Stimulated activated CD4-positive, alpha-beta T cell treated with anti-CD3 and anti-CD28 coated beads, TNF-alpha, amount 100 ng/mL, for 48 hours (primary cell): ENCODE measurements at regions not wholly inside any gene's neighbourhood (a gene's known extent, or its start where the extent isn't known, plus 50 kb on each side); places are given as distances from the start of the nearest gene placed in this dataset.
A peak's percentile ranks its signal among the peaks of the same experiment; 100 is the strongest.
"Not testable (repeated sequence)": the region's sequence is repeated elsewhere in the genome, so short reads cannot be mapped to it uniquely, and the experiment has no call there.

ENCODE experiments used
- DNase-seq, 3 donors: peaks; one replicate each; pipeline ENCODE4 v3.0.0-alpha.2; 2020; ENCODE audit warnings: low read depth in 3 of 3

GRCh38 chr14:37842106-37842505 lies 246.7 kb downstream of the TTC6 start:
- no peak for DNase-seq

DNA sequence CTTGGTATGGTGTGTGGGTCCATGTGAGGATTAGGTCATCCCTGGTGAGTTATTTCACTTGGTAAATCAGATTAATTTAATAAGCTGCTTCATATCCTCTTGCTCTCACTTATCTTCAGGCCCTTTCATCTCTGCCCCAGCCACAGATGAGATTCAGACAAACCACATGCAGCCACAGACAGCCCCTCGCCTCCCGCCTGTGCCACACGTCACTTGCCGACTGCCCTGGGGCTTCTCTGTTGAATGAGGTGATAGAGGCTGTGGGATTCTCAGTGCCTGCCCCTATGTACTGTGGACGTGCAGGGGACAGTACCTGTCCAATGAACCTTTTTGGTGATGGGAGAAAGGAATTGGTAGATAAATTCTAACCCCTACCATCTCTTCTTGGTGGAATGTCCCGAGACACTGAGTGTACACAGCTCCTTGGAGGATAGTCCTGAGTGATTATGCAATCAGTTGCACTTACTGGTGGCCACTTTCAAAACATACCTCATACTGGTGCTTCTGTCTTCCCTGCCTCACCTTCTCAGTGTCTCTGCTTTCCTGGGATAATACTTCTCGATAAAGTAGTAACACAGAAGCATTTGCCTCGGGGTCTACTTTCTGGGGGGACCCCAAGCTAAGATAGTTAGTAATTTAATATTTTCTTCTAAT lies 248.7 kb downstream of the TTC6 start:
- DNase-seq = no peak

GRCh38 chr14:37844614-37845013 lies 249.2 kb downstream of the TTC6 start:
- DNase-seq = no peak

- no peak for DNase-seq
Observed at GRCh38 chr14:37848985-37849621, 253.7 kb downstream of the TTC6 start.

DNA sequence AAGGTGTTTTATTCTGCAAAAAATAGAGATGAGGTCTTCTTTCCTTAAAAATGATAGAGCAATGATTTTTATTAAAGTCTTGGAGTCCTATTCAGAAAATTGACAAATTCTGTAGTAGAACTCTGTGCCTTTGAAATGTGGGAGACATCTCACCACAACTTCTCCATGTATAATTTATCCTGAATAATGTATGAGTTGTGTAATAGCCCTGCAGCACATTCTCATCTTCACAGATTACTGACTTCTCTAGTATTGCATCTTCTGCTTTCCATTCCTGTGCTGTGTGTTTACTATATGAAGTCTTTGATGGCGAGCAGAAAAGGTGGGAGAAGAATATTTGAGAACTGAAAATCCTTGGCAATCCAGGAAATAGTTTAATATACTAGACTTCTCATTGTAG lies 255.6 kb downstream of the TTC6 start:
- DNase-seq = no peak

GRCh38 chr14:37855871-37856270 lies 260.4 kb downstream of the TTC6 start:
- DNase-seq = no peak

DNA sequence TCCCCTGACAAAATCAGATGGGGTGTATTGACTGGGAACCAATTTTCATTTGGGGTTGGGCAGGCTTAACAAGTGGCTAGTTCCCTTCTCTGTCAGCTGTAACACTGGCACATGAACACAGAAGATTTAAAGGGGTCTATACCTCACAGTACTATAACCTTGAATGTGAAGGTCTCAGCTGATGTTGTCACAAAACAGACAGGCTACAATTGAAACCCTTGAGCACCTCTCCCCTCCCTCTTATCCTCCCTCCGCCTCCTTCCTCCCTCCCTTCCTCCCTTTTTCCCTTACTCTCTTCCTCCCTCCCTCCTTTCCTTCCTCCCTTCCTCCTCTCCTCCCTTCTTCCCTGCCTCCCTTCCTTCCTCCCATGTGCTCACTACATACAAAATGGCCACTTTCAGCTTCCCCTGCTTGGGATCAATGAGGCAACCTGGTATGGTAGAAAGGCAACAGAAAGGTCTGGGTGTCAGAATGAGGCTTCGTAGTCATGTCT lies 262.4 kb downstream of the TTC6 start:
- DNase-seq = no peak

GRCh38 chr14:37858733-37859132 lies 263.3 kb downstream of the TTC6 start:
- no peak for DNase-seq

- no peak for DNase-seq
Observed at GRCh38 chr14:37859177-37859576, 263.7 kb downstream of the TTC6 start.

DNA sequence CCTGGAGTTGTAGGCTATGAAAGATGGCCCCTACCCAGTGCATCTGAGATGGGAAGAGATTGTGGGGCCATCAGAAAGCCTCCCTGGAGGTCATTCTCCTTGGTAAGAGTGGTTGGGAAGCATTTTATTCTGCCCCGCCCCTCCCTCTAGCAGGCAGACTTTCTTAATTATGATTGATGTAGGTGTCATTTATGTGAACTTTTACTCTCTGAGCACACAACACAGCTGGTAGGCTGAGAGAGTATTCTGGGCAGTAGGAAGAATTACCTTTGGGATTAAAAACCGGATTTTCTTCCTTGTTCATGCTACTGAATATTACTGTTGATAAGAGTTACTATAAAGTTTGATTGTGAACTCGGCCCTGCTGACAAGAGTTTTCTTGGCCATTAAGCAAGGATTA lies 266.8 kb downstream of the TTC6 start:
- DNase-seq = no peak

DNA sequence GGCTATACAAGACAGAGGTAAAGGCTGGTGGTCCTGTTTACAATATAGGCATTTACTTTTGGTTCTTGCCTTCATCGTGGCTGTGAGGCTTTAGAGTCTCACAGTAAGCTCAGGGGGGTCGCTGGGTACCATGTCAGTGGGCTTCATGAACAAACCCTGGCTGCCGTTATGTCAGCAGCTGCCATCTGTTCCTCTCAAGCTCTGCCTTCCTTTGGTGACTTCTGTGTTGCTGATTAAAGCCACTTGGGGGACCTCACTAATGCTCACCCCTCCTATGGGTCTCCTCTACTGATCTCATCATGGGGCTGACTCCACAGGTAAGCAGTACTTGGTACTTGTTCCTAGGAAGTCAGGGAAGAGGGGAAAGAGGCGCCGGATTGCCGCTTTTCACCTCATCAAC lies 268.7 kb downstream of the TTC6 start:
- DNase-seq = no peak

DNA sequence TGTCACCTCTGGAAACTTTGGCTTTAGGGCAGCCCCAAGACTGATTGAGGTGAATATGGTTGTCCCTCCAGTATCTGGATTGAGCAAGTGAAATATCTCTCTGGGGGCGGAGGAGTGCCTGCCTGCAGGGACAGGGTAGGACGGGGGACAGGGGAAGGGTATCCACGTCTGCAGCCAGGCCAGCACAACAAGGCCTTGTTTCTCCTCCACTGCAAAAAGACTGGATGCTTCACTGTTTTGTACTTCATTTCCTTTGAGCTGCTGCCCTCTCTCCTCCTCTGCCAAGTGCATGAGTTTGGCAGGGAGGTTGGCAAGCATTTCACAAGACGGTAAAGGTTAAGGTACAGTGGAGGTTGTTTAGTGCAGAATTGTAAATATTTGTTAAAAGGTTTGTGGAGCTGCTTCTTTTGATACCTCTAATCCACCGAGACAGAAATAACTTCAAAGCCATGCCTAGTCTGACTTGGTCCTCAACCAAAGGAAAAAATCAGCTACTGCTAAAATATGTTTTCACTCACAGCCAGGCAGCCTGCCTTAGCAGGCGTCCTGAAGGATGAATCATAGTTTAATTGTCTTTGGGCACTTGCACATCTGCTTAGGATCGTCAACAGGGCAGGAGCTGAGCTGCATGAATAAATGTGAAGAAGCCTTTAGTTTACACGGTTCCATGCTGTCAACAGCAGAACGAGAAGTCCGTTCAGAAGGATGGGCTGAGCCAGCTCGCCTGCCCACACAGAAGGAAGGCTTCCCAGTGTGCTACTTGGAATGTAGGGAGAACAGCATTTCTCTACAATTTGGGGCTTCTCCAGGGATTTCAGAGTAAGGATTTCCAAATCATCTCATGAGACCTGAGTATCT lies 269.7 kb downstream of the TTC6 start:
- DNase-seq = no peak

GRCh38 chr14:37865719-37866549 lies 270.5 kb downstream of the TTC6 start:
- no peak for DNase-seq

- no peak for DNase-seq
Observed at GRCh38 chr14:37869633-37870032, 274.2 kb downstream of the TTC6 start.

GRCh38 chr14:37870170-37870569 lies 274.7 kb downstream of the TTC6 start:
- no peak for DNase-seq

- DNase-seq = no peak
Observed at GRCh38 chr14:37870632-37871346, 275.4 kb downstream of the TTC6 start.

DNA sequence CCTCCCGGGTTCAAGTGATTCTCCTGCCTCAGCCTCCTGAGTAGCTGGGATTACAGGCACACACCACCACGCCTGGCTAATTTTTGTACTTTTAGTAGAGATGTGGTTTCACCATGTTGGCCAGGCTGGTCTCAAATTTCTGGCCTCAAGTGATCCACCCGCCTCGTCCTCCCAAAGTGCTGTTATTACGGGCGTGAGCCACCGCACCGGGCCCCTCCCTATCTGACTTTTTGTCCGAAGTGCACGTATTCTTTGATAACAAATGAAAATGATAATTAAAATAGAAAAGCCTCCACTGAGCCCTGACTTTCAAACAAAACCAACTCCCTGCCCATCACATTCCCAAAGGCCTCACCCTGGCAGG lies 278.6 kb downstream of the TTC6 start:
- DNase-seq = not testable (repeated sequence)

DNA sequence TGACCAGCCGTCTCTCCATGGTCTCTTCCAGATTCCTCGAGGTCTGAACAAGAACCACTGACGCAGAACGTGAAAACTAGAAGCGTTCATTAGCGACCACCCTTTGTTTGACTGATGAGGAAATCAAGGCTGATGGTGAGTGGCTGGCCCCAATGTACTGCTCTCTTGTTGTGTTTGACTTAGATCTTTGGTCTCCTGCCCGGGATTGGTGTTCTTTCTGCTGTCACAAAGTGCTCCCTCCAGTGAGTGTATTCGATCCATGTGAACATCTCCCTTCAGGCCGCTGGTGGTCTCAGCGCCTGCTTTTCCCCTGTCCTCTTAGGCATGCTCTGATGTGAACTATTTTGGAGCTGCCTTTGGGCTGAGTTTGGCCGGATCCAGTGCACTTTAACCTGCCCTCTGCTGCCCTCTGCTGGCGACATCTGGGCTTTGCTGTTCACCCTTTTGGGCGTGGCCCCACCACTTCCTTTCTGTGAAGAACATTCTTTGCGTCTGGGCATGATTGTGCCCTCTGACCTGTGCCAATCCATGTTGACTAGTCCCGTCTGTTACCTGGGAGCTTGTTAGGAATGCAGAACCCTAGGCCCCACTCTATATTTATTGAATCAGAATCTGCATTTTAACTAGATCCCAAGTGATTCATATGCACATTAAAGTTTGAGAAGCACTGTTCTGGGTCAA lies 279.1 kb downstream of the TTC6 start:
- peak; percentile 54 to 73 (median 70) for DNase-seq

- no peak for DNase-seq
Observed at GRCh38 chr14:37888234-37888633, 292.8 kb downstream of the TTC6 start.

- DNase-seq = no peak
Observed at GRCh38 chr14:37889087-37889486, 293.7 kb downstream of the TTC6 start.

DNA sequence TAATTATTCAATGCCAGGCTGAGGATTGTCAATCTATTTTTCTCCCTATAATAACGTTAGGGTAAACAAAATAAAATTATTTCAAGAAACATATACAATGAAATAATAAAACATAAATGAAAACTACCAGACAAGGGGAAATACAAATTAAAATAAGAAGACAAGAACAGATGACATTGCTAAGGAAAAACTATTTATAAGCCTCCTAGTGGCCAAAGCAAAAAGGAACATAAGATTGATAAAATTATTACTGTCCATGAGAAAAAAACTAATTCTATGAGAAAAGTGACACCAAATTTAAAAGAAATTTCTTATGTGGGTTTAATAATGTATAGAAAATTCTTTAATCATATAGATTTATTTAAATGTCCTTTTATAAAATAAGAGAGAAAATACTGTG lies 294.7 kb downstream of the TTC6 start:
- no peak for DNase-seq
